Lower leg skin (tissue), 4 donors: ENCODE measurements at regions not wholly inside any gene's neighbourhood (a gene's known extent, or its start where the extent isn't known, plus 50 kb on each side); places are given as distances from the start of the nearest gene placed in this dataset.

ENCODE experiments used
- DNase-seq, 2 donors: peaks; one replicate each; pipeline ENCODE4 v3.0.0-alpha.2; 2019; ENCODE audit warnings: low spot score in 2 of 2
- H3K4me3 ChIP-seq: fragments of 200-600 bp; sonication (generic); 2 replicates; pipeline ENCODE4 v1.5.1; 2017; ENCODE audit warnings: mild to moderate bottlenecking, low read depth; ENCODE audit not compliant: poor library complexity, severe bottlenecking
- POLR2A ChIP-seq, 2 donors: fragments of 450-650 bp; IDR thresholded peaks; one replicate each; pipeline ENCODE4 v1.6.1; 2016 to 2017; ENCODE audit warnings: antibody characterized with exemption in 2 of 2, mild to moderate bottlenecking in 1 of 2, moderate library complexity in 1 of 2
- WGBS, 2 donors: methylation state at CpG; one replicate each; pipeline ENCODE4 v1.1.5; 2018; 5-methylcytosine and 5-hydroxymethylcytosine counted together
- intact Hi-C: fragments of 100-400 bp; cut with DNase I; formaldehyde crosslinking; loops from one replicate; pipeline ENCODE4 v1.15.0; 2023; ENCODE audit warnings: low total_unique reads
- TF ChIP-seq, protein P1 (sequence below), 3 donors: fragments of 450-650 bp; IDR thresholded peaks; one replicate each; pipeline ENCODE4 v1.5.1; 2016; ENCODE audit warnings: antibody characterized with exemption in 3 of 3, mild to moderate bottlenecking in 3 of 3, moderate library complexity in 2 of 3

- H3K4me3 ChIP-seq: no peak overlapping the region
- no peak for DNase-seq
- 85 to 90% methylated on average over 1 of the region's 1 CpG for WGBS, 2 donors
- intact Hi-C loops: no loop called here
- TF ChIP-seq POLR2A (IDR thresholded peaks at IDR 0.05): no peak
Measured at GRCh38 chr13:73956795-73957408, 177.3 kb downstream of the KLF12 start.

- DNase-seq: no peak
- intact Hi-C loops: no loop called here
- WGBS, 2 donors: 56 to 69% methylated on average over 2 of the region's 2 CpGs
Measured at GRCh38 chr13:73955977-73956500, 178.2 kb downstream of the KLF12 start.

DNA sequence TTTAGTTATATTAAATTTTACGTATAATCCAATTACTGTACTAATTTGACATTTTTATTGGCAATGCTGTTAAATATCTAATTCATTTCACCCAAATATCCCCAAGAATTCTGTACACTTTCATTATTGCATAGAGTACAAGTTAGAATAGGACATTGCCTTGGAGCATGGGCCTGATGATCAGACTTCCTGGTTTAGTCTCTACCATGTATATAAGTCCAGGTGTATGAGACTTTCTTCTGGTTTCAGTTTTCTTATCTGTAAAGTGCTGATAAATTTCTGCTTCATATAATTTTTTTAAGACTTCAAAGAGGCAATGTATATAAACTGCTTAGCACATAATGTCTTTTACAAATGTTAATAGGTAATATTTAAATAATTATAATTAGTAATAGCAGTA, 179.4 kb downstream of the KLF12 start:
- H3K4me3 ChIP-seq: no peak overlapping the region
- intact Hi-C loops: no loop called here
- no peak for TF ChIP-seq POLR2A (IDR thresholded peaks at IDR 0.05)
- TF ChIP-seq, protein P1, sequence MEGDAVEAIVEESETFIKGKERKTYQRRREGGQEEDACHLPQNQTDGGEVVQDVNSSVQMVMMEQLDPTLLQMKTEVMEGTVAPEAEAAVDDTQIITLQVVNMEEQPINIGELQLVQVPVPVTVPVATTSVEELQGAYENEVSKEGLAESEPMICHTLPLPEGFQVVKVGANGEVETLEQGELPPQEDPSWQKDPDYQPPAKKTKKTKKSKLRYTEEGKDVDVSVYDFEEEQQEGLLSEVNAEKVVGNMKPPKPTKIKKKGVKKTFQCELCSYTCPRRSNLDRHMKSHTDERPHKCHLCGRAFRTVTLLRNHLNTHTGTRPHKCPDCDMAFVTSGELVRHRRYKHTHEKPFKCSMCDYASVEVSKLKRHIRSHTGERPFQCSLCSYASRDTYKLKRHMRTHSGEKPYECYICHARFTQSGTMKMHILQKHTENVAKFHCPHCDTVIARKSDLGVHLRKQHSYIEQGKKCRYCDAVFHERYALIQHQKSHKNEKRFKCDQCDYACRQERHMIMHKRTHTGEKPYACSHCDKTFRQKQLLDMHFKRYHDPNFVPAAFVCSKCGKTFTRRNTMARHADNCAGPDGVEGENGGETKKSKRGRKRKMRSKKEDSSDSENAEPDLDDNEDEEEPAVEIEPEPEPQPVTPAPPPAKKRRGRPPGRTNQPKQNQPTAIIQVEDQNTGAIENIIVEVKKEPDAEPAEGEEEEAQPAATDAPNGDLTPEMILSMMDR (IDR thresholded peaks at IDR 0.05): no peak
- WGBS, 2 donors: 96 to 100% methylated on average over 1 of the region's 1 CpG
- no peak for DNase-seq

More at GRCh38 chr13:73955977-73956500, 178.2 kb downstream of the KLF12 start:
- H3K4me3 ChIP-seq: no peak overlapping the region
- no peak for TF ChIP-seq POLR2A (IDR thresholded peaks at IDR 0.05)
- TF ChIP-seq, protein P1 (IDR thresholded peaks at IDR 0.05): no peak

GRCh38 chr13:73952648-73953047, 181.6 kb downstream of the KLF12 start:
- no peak for DNase-seq
- H3K4me3 ChIP-seq: no peak overlapping the region
- intact Hi-C loops: no loop called here
- 92% methylated on average over 4 of the region's 4 CpGs for WGBS, 2 donors
- TF ChIP-seq, protein P1 (IDR thresholded peaks at IDR 0.05): no peak
- no peak for TF ChIP-seq POLR2A (IDR thresholded peaks at IDR 0.05)

DNA sequence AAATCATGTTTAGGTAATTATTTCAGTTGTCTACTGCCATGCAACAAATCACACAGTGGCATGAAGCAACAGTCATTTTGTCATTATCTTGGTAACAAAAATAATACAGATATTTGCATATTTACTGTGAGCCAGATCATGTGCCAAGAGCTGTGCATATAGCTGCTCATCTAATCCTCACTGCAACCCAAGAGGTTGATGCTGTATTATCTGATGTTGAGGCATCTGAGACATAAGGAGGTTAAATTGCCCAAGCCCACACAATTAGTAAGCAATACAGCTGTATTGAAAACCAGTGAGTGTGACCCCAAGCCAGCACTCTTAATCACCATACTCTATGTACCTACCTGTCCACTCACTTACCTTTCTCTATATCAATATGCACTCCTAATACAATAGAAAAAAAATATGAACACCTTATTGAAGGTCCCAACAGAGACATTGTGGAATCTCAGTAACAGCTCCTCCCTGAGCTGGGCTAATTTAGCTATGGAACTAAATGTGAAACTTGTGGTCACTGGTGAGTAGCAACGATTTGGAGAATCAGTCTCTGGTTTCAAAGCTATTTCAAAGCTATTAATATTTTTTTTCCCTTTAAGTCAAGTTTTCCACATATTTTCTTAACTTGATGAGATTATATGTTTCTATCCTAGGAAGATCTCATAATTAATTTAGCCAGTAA, 185.2 kb downstream of the KLF12 start:
- no peak for TF ChIP-seq POLR2A (IDR thresholded peaks at IDR 0.05)
- TF ChIP-seq, protein P1 (IDR thresholded peaks at IDR 0.05): no peak
- DNase-seq: no peak
- 60 to 72% methylated on average over 1 of the region's 1 CpG for WGBS, 2 donors
- no peak overlapping the region for H3K4me3 ChIP-seq
- intact Hi-C loops: no loop called here

DNA sequence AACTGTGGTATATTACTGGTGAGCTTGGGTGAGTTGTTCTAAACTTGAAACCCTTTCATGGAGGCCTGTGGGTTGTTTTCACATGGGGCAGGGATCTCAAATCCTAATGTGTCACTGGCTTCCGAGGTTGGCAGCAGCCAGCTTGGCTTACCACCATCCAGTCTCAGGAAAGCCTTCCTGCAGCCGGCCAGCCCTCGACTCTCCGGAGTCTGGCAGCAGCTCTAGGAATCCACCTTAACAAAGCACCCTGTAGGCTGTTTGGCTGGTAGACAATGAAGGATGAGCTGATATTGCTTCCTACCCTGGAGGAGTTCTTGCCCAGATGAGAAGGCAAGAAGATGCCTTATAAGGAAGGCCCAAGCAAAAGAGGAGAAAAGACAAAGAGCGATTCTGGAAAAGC, 188.3 kb downstream of the KLF12 start:
- no peak for DNase-seq
- H3K4me3 ChIP-seq: no peak overlapping the region
- TF ChIP-seq, protein P1 (IDR thresholded peaks at IDR 0.05): no peak
- no peak for TF ChIP-seq POLR2A (IDR thresholded peaks at IDR 0.05)
- WGBS, 2 donors: 47 to 48% methylated on average over 5 of the region's 5 CpGs
- intact Hi-C loops: no loop called here
